ENCODE measurements at regions not wholly inside any gene's neighbourhood (a gene's known extent, or its start where the extent isn't known, plus 50 kb on each side); places are given as distances from the start of the nearest gene placed in this dataset.
"Not testable (repeated sequence)": the region's sequence is repeated elsewhere in the genome, so short reads cannot be mapped to it uniquely, and the experiment has no call there.

DNA sequence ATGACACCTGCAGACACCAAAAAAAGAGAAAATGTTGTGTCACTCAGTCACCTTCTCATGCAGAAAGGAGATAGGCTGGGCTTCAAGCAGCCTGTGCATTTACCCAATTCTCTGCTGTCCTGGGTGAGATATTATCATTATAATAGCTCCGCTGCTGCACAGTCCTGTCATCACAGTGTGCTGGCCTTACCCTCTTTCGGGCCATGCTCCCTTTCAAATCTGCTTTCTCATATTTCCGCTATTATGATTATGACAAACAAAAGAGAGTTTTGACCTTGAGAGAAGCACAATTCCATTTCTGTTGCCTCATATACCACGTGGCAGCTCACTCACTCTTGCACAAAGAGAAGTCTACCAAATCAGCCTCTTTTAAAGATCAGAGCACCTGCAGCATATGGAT lies 1350.1 kb upstream of the ACO1 start:
- H3K27ac ChIP-seq = no peak overlapping the region
- TF ChIP-seq, protein P1, sequence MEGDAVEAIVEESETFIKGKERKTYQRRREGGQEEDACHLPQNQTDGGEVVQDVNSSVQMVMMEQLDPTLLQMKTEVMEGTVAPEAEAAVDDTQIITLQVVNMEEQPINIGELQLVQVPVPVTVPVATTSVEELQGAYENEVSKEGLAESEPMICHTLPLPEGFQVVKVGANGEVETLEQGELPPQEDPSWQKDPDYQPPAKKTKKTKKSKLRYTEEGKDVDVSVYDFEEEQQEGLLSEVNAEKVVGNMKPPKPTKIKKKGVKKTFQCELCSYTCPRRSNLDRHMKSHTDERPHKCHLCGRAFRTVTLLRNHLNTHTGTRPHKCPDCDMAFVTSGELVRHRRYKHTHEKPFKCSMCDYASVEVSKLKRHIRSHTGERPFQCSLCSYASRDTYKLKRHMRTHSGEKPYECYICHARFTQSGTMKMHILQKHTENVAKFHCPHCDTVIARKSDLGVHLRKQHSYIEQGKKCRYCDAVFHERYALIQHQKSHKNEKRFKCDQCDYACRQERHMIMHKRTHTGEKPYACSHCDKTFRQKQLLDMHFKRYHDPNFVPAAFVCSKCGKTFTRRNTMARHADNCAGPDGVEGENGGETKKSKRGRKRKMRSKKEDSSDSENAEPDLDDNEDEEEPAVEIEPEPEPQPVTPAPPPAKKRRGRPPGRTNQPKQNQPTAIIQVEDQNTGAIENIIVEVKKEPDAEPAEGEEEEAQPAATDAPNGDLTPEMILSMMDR (conservative IDR thresholded peaks at IDR 0.05) = no peak
- TF ChIP-seq ZFX (IDR thresholded peaks at IDR 0.05) = no peak

DNA sequence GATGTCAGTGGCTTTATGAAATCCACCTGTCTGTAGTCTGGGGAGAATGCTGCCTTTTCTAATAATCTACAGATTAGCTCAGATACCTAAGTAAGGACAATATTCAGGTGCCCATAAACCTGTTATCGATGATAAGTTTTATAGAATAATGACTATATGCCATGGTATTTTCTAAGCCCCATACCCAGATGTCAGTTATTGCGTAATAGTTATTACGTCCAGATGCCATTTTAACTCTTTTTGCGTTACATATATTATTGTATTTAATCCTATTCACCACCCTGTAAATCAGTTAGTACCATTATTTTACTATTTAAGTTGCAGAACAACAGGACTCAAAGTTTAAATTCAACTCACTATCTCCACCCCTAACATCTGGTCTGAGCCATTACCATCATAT lies 1343.9 kb upstream of the ACO1 start:
- TF ChIP-seq ZFX (IDR thresholded peaks at IDR 0.05) = no peak
- TF ChIP-seq, protein P1 (conservative IDR thresholded peaks at IDR 0.05) = no peak
- no peak overlapping the region for H3K27ac ChIP-seq

DNA sequence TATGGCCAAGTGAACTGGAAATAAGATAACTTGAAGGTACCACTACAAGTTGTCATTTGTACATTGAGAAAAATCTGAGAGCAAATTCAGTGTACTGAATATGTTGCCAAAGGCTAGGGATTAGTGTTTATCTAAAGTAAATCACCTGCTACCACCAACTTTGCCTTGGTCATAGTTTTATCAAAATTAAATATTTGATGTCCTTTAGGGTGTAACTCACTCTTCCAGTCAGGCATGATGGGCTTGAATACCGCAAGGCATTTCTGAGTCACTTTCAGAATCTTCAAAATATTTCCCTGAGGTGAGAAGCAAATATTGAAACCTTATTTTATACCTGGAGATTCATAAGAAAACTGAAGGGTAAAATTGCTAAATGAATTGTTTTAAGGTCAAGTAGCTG lies 1338.6 kb upstream of the ACO1 start:
- TF ChIP-seq ZFX (IDR thresholded peaks at IDR 0.05) = no peak
- TF ChIP-seq, protein P1 (conservative IDR thresholded peaks at IDR 0.05) = no peak

DNA sequence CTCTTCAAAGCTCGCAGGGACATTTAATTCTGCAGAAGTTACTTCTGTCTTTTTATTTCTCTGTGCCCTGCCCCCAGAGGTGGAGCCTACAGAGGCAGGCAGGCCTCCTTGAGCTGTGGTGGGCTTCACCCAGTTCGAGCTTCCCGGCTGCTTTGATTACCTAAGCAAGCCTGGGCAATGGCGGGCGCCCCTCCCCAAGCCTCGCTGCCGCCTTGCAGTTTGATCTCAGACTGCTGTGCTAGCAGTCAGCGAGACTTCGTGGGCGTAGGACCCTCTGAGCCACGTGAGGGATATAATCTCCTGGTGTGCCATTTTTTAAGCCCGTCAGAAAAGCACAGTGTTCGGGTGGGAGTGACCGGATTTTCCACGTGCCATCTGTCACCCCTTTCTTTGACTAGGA lies 1322.9 kb upstream of the ACO1 start:
- H3K27ac ChIP-seq = not testable (repeated sequence)

More for the DNA sequence above, 1338.6 kb upstream of the ACO1 start:
- H3K27ac ChIP-seq = no peak overlapping the region

DNA sequence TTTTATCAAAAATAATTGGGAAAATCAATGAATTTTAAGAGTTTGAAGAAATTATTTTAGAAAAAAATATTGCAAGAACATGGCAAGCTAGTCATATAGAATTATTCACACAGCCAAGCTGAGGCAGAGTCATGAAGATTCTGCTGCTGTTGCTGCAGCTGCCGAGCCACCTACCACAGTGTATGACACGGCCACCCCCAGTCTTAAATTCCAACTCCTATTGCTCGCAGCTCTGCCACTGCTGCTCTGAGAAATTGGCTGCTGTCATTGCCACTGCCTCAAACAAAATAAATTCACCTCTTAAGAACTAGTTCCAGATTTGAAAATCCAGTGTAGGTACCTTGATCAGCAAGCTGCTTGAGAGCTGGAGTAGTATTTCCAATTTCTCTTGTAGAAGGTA lies 1318.8 kb upstream of the ACO1 start:
- H3K27ac ChIP-seq = no peak overlapping the region
- TF ChIP-seq, protein P1 (conservative IDR thresholded peaks at IDR 0.05) = no peak
- TF ChIP-seq ZFX (IDR thresholded peaks at IDR 0.05) = no peak

DNA sequence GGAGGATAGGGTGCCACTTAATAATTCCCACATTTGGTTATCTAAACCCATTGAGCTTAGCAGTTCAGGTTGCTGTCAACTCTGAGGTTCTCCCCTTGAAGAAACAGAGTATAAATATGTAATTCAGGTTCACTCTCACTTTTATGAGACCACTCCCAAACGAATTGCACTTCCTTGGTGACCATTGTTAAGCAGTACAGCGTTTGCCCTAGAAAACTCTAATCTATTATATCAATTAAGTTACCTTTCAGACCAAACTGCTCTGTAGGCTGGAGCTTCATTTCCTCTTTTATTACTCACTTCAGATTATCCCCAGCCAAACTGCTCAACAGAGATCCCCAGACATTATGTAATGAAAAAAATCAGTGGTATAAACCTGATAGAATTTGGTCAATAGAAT lies 1317.0 kb upstream of the ACO1 start:
- no peak overlapping the region for H3K27ac ChIP-seq
- no peak for TF ChIP-seq ZFX (IDR thresholded peaks at IDR 0.05)
- TF ChIP-seq, protein P1 (conservative IDR thresholded peaks at IDR 0.05) = no peak

DNA sequence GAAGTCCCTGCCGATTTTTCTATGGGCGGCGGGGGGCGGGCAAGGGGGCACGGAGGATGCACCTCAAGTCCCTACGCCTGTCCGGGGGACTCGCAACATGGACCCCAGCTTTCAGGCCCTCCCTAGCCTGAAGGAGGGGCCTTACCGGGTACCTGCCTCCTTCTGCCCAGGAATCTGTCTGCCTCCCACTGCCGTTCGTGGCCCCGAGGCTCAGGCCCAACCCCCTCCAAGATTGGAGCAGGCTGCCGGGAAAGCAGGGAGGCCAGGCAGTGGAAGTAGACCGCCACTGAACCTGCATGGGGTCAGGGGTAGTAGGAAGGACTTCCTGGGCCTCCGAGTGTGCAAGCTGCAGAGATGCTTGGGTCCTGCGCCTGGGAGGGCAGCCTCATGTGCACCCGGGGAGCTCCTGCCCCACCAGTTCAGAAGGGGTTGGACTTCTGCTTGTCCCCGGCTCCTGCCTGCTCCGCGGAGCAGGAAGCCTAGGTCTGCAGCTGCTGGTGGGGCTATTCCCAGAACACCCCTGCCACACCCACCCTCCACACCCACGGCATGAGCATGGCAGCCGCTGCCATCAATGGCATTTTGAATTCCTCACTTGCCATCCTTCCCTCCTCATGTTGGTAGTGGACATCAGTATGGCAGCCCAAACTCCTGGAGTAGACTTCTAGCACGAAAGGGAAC lies 1312.7 kb upstream of the ACO1 start:
- no peak for TF ChIP-seq ZFX (IDR thresholded peaks at IDR 0.05)
- TF ChIP-seq, protein P1 (conservative IDR thresholded peaks at IDR 0.05) = no peak
- H3K27ac ChIP-seq = no peak overlapping the region

DNA sequence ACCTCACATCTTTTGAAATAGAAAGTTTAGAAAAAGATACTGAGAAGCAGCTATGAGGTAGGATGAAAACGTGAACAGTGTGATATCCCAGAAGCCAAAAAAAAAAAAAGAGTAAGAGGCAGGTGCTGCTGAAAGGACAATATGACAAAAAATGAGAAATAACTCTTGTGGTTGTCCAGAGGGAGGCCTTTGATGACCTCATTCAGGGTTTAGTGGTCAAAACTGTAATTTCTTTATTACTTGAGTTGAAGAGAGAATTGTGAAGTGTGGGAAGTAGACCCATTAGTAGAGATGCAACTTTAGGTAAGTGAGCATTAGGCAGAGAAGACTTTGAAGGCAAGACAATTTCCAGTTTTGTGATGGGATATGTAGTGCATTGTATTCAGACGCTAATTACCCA lies 1306.3 kb upstream of the ACO1 start:
- TF ChIP-seq, protein P1 (conservative IDR thresholded peaks at IDR 0.05) = no peak
- no peak for TF ChIP-seq ZFX (IDR thresholded peaks at IDR 0.05)
- no peak overlapping the region for H3K27ac ChIP-seq

Measured in C4-2B (cell line).